OCI-LY7 (cell line): ENCODE measurements at regions not wholly inside any gene's neighbourhood (a gene's known extent, or its start where the extent isn't known, plus 50 kb on each side); places are given as distances from the start of the nearest gene placed in this dataset.

ENCODE experiments used
- BruUV-seq: library from RNA; stranded (reverse); fragments of 400-500 nt; replicated peaks from 2 replicates; lab custom pipeline; 2021; lab: Mats Ljungman, UMichigan
- CTCF ChIA-PET: fragments of 300-600 bp; sonication (Branson Sonifier 250); formaldehyde crosslinking; loops from one replicate; lab custom pipeline; 2022; ENCODE audit warnings: antibody characterized with exemption; ENCODE audit not compliant: unreplicated experiment; lab: Charles Lee
- POLR2A ChIA-PET: fragments of 300-600 bp; sonication (Branson Sonifier 250); formaldehyde crosslinking; loops from one replicate; lab custom pipeline; 2022; ENCODE audit warnings: antibody characterized with exemption; lab: Charles Lee
- DNase-seq: peaks from one replicate; pipeline ENCODE4 v3.0.0-alpha.2; 2015; ENCODE audit warnings: low spot score
- H2AFZ ChIP-seq: fragments of 200-600 bp; sonication (generic), shearing (Covaris generic); 2 replicates; pipeline ENCODE4 v1.6.1; 2014; ENCODE audit warnings: mild to moderate bottlenecking, antibody characterized with exemption, low read length, moderate library complexity
- H3K27ac ChIP-seq: fragments of 200-600 bp; sonication (generic); 2 replicates; pipeline ENCODE4 v1.5.1; 2014; ENCODE audit warnings: mixed run types, low read depth, mild to moderate bottlenecking, moderate library complexity, low read length, inconsistent platforms; ENCODE audit not compliant: poor library complexity, severe bottlenecking
- H3K36me3 ChIP-seq: fragments of 200-600 bp; sonication (generic); 2 replicates; pipeline ENCODE4 v1.6.1; 2014; ENCODE audit warnings: mild to moderate bottlenecking, antibody characterized with exemption, low read length, moderate library complexity, mixed read lengths; ENCODE audit not compliant: insufficient read depth
- H3K4me1 ChIP-seq: fragments of 200-600 bp; sonication (generic); 2 replicates; pipeline ENCODE4 v1.5.1; 2014; ENCODE audit warnings: mild to moderate bottlenecking, low read length; ENCODE audit not compliant: insufficient read depth, poor library complexity, severe bottlenecking
- H3K4me2 ChIP-seq: fragments of 200-600 bp; sonication (generic); 2 replicates; pipeline ENCODE4 v1.6.1; 2014; ENCODE audit warnings: mild to moderate bottlenecking, low read length
- H3K4me3 ChIP-seq: fragments of 200-600 bp; sonication (generic); 2 replicates; pipeline ENCODE4 v1.5.1; 2014; ENCODE audit warnings: mild to moderate bottlenecking, low read depth, low read length; ENCODE audit not compliant: poor library complexity, severe bottlenecking
- H3K79me2 ChIP-seq: fragments of 200-600 bp; sonication (generic); 2 replicates; pipeline ENCODE4 v1.6.1; 2016; ENCODE audit warnings: low read depth, mild to moderate bottlenecking, low read length, moderate library complexity, mixed read lengths; ENCODE audit not compliant: insufficient read depth
- H3K9me2 ChIP-seq: fragments of 200-600 bp; sonication (generic); 2 replicates; pipeline ENCODE4 v1.6.1; 2016; ENCODE audit warnings: mild to moderate bottlenecking, low read length, mixed read lengths; ENCODE audit not compliant: insufficient read depth
- H3K9me3 ChIP-seq: fragments of 200-600 bp; sonication (generic); 2 replicates; pipeline ENCODE4 v1.6.1; 2014; ENCODE audit warnings: mild to moderate bottlenecking, mixed run types, low read length, mixed read lengths
- H4K20me1 ChIP-seq: fragments of 200-600 bp; sonication (generic); 2 replicates; pipeline ENCODE4 v1.6.1; 2014; ENCODE audit warnings: mild to moderate bottlenecking, antibody characterized with exemption, low read length, moderate library complexity, mixed read lengths; ENCODE audit not compliant: insufficient read depth
- EZH2phosphoT487 ChIP-seq: fragments of 200-600 bp; sonication (generic); IDR thresholded peaks from 2 replicates; pipeline ENCODE4 v1.6.1; 2018; ENCODE audit warnings: low read depth, borderline replicate concordance, mild to moderate bottlenecking, mixed run types, antibody characterized with exemption, low read length, moderate library complexity, mixed read lengths
- intact Hi-C: fragments of 100-400 bp; cut with micrococcal nuclease; formaldehyde crosslinking; loops from one replicate; pipeline ENCODE4 v1.10.0; 2022; ENCODE audit not compliant: unreplicated experiment
- TF ChIP-seq, protein P1 (sequence below): fragments of 200-600 bp; sonication (generic); conservative IDR thresholded peaks from 2 replicates; pipeline ENCODE4 v1.5.1; 2014; ENCODE audit warnings: mild to moderate bottlenecking, antibody characterized with exemption, low read length, moderate library complexity, mixed read lengths

DNA sequence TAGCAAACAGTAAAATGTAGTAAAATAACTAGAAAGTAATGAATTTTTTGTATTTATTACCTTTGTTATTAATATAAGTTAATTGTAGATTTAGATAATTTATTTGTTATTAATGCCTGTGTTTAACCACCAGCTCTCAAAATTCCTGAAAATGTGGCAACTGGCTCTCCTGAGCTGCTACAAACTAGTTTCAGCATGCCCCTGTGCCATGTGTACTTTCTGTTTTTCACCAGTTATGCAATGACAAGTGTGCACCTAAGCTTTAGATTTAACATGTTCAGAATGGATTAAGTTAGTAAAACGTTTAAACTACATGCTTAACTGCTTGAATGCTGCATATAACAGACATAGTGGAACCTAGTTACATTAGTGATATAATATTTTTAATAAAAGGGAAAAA, 88.1 kb downstream of the POSTN start:
- POLR2A ChIA-PET, result no interaction called here
- CTCF ChIA-PET, result no interaction called here
- Histone ChIP-seq H3K4me1 (no peaks in the 10 kb centered on the region), H3K9me3 (no peaks in the 10 kb centered on the region), H2AFZ (no peak overlapping the region), H3K27ac (no peak overlapping the region), H3K36me3 (no peaks in the 10 kb centered on the region), H3K4me3 (no peak overlapping the region), H3K4me2 (no peak overlapping the region), H4K20me1 (no peaks in the 10 kb centered on the region), H3K9me2 (no peaks in the 10 kb centered on the region), H3K79me2 (no peaks in the 10 kb centered on the region)
- intact Hi-C loops, result no loop called here
- DNase-seq, result no peak
- no peak for TF ChIP-seq EZH2phosphoT487
- TF ChIP-seq, protein P1, sequence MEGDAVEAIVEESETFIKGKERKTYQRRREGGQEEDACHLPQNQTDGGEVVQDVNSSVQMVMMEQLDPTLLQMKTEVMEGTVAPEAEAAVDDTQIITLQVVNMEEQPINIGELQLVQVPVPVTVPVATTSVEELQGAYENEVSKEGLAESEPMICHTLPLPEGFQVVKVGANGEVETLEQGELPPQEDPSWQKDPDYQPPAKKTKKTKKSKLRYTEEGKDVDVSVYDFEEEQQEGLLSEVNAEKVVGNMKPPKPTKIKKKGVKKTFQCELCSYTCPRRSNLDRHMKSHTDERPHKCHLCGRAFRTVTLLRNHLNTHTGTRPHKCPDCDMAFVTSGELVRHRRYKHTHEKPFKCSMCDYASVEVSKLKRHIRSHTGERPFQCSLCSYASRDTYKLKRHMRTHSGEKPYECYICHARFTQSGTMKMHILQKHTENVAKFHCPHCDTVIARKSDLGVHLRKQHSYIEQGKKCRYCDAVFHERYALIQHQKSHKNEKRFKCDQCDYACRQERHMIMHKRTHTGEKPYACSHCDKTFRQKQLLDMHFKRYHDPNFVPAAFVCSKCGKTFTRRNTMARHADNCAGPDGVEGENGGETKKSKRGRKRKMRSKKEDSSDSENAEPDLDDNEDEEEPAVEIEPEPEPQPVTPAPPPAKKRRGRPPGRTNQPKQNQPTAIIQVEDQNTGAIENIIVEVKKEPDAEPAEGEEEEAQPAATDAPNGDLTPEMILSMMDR, result no peak
- BruUV-seq, result no TSS peak

DNA sequence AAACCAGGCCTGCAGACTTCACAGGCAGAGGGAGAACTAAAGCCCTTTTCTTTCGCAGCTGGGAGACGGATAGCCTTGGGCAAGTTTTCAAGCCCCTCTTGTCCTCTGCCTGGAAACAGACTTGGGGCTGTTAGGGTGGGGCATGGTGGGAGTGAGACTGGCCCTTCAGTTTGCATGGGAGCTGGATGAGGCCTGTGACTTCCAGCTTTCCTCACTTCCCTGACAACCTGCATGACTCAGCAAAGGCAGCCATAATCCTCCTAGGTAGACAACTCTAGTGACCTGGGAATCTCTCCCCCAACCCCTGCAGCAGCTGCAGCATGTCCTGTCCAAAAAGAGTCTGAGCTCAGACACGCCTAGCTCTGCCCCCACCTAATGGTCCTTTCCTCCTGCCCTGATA, 93.0 kb downstream of the POSTN start:
- Histone ChIP-seq H3K79me2 (no peaks in the 10 kb centered on the region), H3K4me3 (no peak overlapping the region), H4K20me1 (no peaks in the 10 kb centered on the region), H3K27ac (no peak overlapping the region), H3K36me3 (no peaks in the 10 kb centered on the region), H3K4me1 (no peaks in the 10 kb centered on the region), H3K4me2 (no peak overlapping the region), H3K9me2 (no peaks in the 10 kb centered on the region), H2AFZ (no peak overlapping the region), H3K9me3 (no peaks in the 10 kb centered on the region)
- TF ChIP-seq EZH2phosphoT487, result no peak
- TF ChIP-seq, protein P1, result no peak
- intact Hi-C loops, result no loop called here
- BruUV-seq, result no TSS peak
- DNase-seq, result no peak
- ChIA-PET POLR2A (no interaction called here), CTCF (no interaction called here)

DNA sequence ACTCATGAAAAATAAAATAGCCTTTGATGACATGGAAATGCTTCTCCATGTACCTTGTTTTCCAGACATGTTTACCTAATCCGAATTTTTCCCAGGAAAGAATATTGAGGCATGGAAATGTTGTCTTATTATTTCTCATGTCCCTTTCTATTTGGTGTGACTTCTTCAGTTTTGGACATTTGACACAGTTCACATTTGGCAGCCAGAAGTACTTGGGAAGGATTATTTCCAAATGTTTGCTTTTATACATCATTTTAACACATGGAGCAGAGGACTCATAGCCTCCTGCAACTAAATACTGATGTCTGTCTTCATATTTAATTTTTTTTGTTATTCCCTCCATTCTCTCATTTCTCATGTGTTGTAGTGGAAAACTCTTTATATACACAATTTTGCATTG, 94.3 kb downstream of the POSTN start:
- intact Hi-C loops, result no loop called here
- POLR2A ChIA-PET, result no interaction called here
- CTCF ChIA-PET, result no interaction called here

More for the DNA sequence above, 94.3 kb downstream of the POSTN start:
- Histone ChIP-seq H3K36me3 (no peaks in the 10 kb centered on the region), H3K9me2 (no peaks in the 10 kb centered on the region), H3K4me1 (no peaks in the 10 kb centered on the region), H4K20me1 (no peaks in the 10 kb centered on the region), H2AFZ (no peak overlapping the region), H3K9me3 (no peaks in the 10 kb centered on the region), H3K79me2 (no peaks in the 10 kb centered on the region), H3K4me2 (no peak overlapping the region), H3K4me3 (no peak overlapping the region), H3K27ac (no peak overlapping the region)
- no peak for DNase-seq
- no peak for TF ChIP-seq EZH2phosphoT487
- TF ChIP-seq, protein P1, result no peak
- no TSS peak for BruUV-seq
